Stimulated activated CD4-positive, alpha-beta T cell treated with anti-CD3 and anti-CD28 coated beads, Interleukin-1b, Interleukin-23, amount 100 ng/mL, for 48 hours (primary cell): ENCODE measurements at regions not wholly inside any gene's neighbourhood (a gene's known extent, or its start where the extent isn't known, plus 50 kb on each side); places are given as distances from the start of the nearest gene placed in this dataset.
"Not testable (repeated sequence)": the region's sequence is repeated elsewhere in the genome, so short reads cannot be mapped to it uniquely, and the experiment has no call there.

Experiments used
- DNase-seq: peaks from one replicate; pipeline ENCODE4 v3.0.0-alpha.2; 2020

DNA sequence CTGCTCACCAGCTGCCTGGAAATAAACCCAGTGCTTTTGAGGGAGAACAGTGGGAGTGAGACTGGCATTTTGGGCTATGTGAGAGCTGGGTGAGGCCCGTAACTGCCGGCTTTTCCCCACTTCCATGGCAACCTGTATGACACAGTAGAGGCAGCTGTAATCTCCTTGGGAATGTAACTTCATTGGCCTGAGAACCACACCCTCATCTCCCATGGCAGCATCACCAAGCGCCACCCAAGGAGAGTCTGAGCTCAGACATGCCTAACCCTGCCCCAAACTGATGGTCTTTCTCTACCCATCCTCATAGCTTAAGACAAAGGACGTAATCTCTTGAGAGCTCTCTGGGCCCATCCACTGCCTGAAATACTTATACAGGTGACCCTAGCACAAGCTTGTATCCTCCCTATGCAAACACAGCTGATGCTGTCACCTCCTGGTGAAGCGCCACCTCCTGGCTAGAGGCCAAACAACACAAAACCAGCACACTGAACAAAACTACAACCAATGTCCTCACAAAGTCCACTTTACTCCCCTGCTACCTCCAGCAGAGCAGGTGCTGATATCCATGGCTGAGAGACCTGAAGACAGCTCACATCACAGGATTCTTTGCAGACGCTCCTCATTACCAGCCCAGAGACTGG, 763.4 kb upstream of the NRXN1 start:
- no peak for DNase-seq

GRCh38 chr2:51791496-51791895, 759.6 kb upstream of the NRXN1 start:
- DNase-seq = no peak

DNA sequence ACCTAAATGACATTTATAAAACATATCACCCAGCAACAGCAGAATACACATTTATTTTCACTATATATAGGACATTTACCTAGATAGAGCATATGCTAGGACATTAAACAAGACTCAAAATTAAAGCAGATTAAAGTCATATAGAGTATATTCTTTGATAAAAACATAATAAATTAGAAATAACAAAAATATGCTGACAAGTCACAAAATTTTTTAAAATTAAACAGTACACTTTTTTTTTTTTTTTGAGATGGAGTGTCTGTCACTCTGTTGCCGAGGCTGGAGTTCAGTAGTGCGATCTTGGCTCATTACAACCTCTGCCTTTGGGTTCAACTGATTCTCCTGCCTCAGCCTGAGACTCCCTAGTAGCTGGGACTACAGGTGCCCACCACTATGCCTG, 758.9 kb upstream of the NRXN1 start:
- no peak for DNase-seq

DNA sequence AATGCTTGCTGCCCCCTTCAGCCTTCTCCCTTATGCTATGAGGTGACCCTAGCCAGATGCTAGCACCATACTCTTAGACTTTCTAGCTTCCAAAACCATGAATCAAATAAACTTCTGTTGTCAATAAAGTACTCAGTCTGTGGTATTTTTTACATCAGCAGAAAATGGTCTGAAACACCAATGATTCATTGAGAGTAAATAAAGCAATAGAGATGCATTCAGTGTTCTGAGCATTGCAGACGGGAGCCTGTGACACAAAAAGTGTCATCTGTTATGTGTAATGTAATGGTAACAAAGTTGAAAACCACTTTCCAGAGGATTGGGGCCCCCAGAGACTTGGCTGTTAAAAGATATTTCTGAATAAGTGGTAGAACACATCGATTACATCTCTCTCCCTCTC, 758.0 kb upstream of the NRXN1 start:
- no peak for DNase-seq

- no peak for DNase-seq
Observed at GRCh38 chr2:51782921-51783765, 751.2 kb upstream of the NRXN1 start.

DNA sequence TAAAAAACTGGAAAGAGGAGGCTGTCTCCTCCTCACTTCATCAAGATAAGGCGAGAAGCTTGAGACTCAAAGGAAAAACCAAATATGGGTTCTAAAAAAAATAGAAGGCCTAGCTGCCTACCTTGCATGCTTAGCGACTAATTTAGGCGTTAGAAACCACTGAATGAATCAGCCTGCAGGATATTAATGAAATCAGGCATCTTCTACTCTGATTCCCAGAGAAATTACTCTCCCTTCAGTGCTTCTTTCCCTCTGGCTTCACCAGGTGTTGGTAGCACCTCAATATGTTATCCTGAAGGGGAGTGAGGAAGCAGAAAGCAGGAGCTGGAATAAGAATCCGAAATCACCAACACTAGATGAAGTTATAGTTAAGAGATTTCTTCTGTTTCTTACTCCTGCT, 749.8 kb upstream of the NRXN1 start:
- DNase-seq = no peak

DNA sequence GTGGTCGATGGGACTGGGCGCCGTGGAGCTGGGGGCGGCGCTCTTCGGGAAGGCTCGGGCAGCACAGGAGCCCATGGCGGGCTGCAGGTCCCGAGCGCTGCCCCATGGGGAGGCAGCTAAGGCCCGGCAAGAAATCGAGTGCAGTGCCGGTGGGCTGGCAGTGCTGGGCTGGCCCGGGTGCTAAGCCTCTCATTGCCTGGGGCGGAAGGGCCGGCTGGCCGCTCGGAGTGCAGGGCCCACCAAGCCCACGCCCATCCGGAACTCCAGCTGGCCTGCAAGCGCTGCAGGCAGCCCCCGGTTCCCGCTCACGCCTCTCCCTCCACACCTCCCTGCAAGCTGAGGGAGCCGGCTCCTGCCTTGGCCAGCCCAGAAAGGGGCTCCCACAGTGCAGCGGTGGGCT, 748.4 kb upstream of the NRXN1 start:
- no peak for DNase-seq

DNA sequence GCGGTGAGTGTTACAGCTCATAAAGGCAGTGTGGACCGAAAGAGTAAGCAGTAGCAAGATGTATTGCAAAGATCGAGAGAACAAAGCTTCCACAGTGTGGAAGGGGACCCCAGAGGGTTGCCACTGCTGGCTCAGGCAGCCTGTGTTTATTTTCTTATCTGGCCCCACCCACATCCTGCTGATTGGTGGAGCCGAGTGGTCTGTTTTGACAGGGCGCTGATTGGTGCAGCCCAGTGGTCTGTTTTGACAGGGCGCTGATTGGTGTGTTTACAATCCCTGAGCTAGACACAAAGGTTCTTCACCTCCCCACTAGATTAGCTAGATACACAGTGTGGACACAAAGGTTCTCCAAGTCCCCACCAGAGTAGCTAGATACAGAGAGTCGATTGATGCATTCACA, 747.8 kb upstream of the NRXN1 start:
- DNase-seq = not testable (repeated sequence)

GRCh38 chr2:51778806-51779205, 746.9 kb upstream of the NRXN1 start:
- DNase-seq = no peak

DNA sequence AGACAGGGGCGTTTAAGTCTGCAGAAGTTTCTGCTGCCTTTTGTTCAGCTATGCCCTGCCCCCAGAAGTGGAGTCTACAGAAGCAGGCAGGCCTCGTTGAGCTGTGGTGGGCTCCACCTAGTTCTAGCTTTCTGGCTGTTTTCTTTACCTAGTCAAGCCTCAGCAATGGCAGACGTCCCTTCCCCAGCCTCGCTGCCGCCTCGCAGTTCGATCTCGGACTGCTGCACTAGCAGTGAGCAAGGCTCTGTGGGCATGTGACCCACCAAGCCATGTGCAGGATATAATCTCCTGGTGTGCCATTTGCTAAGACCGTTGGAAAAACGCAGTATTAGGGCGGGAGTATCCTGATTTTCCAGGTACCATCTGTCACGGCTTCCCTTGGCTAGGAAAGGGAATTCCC, 742.7 kb upstream of the NRXN1 start:
- not testable (repeated sequence) for DNase-seq

DNA sequence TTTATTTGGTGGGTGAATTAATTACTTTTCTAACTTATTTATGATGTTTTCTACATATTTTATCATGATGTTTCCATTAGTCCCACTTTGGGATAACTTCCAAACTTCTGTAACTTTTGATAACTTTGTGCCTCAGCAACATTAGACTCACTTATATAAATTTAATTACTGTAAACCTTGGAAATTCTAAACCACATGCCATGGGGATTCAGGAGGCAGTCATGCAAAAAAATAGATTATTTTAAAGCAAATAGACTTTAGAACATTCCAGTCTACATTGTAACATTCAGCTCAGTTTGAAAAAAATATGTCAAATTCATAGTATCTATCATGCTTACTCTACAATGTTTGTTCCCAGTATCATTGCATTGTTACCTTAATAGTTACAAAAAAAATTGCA, 728.5 kb upstream of the NRXN1 start:
- DNase-seq = no peak

GRCh38 chr2:51758081-51758480, 726.1 kb upstream of the NRXN1 start:
- no peak for DNase-seq

- DNase-seq = no peak
Observed at GRCh38 chr2:51734115-51734514, 702.2 kb upstream of the NRXN1 start.

- DNase-seq = no peak
Observed at GRCh38 chr2:51723691-51724090, 691.8 kb upstream of the NRXN1 start.

GRCh38 chr2:51722311-51722710, 690.4 kb upstream of the NRXN1 start:
- no peak for DNase-seq

- DNase-seq = no peak
Observed at GRCh38 chr2:51720826-51721225, 688.9 kb upstream of the NRXN1 start.

GRCh38 chr2:51718881-51719280, 686.9 kb upstream of the NRXN1 start:
- DNase-seq = no peak

DNA sequence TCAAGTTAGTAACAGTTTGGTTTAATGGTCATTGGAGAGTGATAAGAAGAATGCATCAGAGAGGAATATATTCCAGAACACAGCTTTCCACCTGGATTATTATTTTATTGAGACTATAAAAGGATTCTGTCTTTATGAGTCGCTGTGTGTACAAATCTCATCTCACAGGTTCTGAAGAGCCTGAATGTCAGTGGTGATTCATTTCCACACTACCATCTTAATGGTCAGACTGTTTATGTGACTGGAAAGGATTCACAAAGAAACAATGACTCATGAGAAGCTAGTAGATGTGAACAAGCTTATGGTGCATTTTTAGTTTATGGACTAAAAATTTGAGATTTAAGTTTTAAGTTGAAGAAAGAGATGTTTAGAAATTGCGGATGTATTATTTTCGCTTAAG, 685.4 kb upstream of the NRXN1 start:
- no peak for DNase-seq

- DNase-seq = no peak
Observed at GRCh38 chr2:51711766-51712165, 679.8 kb upstream of the NRXN1 start.

- no peak for DNase-seq
Observed at GRCh38 chr2:51710222-51710621, 678.3 kb upstream of the NRXN1 start.

GRCh38 chr2:51707625-51708024, 675.7 kb upstream of the NRXN1 start:
- no peak for DNase-seq

DNA sequence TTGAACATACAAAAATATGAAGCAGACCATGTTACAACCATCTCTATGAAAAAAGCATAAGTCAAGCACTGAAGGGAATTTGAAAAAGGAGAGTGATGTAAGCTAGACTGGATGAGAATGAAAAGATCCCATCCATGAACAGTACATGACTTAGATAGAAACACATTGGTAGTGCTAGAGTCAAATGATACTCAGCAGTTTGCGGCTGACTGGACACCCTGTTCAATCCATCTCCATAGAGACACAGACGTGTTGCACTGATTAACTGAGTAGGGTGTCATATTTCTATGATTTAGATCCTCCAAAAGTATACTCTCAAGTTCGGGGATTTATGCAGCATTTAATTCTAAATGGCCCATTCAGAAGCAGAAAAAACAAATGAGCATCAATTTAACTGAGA, 674.3 kb upstream of the NRXN1 start:
- no peak for DNase-seq

- no peak for DNase-seq
Observed at GRCh38 chr2:51705417-51705816, 673.5 kb upstream of the NRXN1 start.

DNA sequence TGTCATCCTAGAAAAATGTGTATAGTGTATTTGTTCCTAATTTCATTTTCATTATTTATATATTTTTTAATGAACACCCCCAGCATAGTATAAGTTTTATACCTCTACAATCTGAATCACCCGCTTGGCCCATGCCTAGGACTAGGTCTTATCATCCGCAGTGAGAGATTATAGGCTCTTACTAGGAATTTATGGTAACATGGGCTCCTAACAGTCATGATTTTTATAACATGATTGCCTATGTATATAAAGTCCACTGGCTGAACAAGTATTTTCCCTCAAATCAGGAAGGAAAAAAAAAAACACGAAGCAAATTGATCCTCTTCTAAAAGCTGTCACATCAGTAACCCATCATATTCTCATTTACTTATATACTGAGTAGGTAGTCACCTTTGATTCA, 666.1 kb upstream of the NRXN1 start:
- no peak for DNase-seq

- DNase-seq = no peak
Observed at GRCh38 chr2:51697095-51697494, 665.2 kb upstream of the NRXN1 start.
